CD4-positive, alpha-beta T cell treated with Interleukin-17A for 1 hour (primary cell): ENCODE measurements at regions not wholly inside any gene's neighbourhood (a gene's known extent, or its start where the extent isn't known, plus 50 kb on each side); places are given as distances from the start of the nearest gene placed in this dataset.
A peak's percentile ranks its signal among the peaks of the same experiment; 100 is the strongest.

ENCODE experiments used
- DNase-seq: peaks from one replicate; pipeline ENCODE4 v3.0.0-alpha.2; 2020

DNA sequence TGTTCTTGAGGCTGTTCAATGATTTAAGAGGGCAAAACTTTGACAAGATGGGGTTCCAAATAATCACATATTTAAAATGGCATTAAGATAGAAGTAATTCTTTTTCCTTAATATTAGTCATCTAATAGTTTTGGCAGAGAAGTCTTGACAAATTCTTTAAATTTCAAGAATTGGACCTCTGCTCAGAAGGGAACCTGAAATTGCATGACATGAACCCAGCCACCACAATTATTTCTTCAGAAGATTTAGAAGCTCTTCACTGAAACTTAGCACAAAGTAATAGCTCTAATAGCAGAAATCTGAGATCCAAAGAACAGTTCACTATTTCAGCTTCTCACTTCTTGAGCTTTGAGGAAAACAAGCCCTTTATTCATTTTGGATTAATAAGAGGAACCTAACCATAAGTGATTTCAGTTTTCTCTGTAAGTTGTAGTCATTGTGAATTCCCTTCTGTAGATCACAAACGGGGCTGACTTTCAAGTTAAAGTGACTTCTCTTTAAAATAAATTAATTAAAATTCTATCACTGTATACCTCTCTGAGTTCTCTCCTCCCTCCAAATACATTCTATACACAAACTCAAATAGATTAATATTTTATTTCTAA, 100.6 kb upstream of the ITGA4 start:
- no peak for DNase-seq

DNA sequence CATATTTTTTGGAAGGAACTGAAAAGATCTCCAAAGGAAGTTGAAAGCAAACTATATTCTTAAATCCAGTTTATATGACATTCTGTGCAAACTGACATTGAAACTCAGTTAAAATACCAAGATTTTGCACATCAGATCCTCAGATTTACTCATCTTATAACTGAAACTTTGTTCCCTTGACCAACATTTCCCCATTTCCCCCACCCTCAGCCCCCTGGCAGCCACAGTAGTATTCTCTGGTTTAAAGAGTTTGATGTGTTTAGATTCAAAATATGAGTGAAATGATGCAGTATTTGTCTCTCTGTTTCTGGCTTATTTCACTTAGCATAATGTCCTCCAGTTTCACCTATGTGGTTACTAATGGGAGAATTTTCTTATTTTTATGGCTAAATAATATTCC, 99.2 kb upstream of the ITGA4 start:
- no peak for DNase-seq

DNA sequence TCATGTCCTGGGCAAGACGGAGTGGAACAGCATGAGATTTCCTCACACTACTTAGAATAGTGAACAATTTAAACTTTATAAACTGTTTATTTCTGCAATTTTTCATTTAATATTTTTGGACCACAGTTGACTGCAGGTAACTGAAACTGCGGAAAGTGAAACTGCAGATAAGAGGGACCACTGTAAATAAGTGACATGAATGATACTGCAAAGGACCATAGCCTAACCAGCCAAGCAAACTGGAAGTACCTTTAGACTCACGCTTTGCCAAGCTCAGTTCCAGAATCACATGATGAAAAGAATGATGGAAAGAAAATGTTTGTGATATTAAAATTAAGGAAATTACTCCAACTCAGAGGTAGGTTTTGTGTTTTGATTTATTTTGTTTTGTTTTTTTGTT, 94.6 kb upstream of the ITGA4 start:
- no peak for DNase-seq

DNA sequence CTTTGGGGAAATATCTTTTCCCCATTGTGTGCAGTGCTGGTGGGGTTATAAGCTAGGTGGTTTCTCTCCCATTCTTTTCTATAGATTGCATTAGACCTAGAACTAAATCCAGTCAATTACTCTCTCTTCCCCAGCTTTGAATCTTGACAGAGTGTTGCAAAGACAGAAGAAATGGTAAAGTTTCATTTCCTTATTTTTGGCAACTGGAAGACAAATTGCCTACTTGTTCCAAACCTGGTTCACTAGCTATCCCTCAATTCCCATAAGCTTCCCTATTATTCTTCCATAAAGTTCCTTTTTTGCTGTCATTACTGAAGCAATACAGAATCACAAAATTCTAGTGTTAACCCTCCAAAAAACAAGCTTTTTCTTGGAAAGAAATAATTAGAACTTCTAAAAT, 94.0 kb upstream of the ITGA4 start:
- no peak for DNase-seq

DNA sequence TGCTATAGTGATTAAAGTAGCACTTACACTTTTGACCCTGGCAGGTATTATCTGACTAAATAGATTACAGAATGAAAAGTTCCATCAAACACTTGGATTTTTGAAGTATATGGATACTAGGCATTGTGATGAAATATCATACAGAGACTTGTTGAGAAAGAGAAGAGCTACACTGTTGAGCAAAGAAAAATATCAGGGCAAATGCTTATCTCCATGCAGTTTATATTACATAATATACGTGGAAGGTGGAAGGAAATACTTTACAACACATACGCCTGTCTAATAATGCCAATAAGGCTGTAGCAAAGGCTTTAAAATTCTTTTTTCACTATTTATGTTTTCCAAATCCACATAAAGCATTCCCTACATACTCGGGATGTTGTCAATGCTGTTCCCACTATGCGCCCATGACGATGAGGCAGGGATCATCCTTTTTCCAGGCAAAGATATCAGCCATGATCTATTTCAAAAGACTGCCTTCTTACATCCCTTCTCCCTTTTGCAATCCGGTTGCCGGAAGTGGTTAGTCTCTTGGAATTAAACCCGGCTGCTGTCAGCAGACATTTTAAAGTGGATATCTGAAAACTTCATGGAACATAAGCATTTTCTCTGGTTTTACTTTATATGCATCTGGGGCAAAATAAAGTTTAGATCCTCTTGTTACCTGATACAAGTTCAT, 92.6 kb upstream of the ITGA4 start:
- no peak for DNase-seq

DNA sequence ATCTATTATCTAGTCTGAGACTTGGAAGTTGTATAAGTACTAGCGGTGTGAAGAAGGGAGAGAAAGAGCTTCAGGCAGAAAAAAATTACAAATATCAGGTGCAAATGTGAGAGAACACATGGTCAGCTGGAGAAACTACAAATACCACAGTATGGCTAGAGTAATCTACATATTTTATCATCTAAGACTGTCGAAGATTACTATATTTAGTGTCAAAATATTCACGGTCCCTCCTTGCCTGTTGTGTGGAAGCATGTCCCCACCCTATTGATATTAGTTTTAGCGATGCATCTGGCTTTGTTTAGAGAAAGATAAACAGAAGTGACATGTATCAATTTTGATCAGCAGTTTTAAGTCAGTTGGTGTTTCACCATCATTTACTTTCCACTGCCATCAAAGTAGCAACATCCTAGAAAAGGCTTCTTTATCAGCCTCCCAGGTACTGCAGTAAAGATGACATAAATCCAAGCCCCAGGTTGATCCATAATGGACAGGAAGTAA, 90.5 kb upstream of the ITGA4 start:
- DNase-seq, result no peak

DNA sequence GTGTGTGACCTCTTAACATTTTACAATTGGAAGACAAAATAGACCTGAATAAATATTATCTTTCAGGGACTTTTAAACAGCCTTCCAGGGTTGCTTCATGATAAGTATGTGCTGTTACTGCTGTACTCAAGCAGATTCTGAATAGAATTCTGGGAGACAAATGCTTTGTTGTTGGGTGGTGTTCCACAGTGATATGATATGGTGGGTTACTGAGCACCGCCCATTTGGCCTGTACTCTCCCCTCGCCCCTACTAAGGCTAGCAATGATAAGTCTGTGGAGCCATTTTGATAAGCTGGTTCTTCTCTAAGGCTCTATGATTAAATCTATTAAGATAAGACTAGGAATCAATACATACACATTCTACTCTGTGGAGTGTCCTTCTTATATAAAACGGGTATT, 89.8 kb upstream of the ITGA4 start:
- no peak for DNase-seq

DNA sequence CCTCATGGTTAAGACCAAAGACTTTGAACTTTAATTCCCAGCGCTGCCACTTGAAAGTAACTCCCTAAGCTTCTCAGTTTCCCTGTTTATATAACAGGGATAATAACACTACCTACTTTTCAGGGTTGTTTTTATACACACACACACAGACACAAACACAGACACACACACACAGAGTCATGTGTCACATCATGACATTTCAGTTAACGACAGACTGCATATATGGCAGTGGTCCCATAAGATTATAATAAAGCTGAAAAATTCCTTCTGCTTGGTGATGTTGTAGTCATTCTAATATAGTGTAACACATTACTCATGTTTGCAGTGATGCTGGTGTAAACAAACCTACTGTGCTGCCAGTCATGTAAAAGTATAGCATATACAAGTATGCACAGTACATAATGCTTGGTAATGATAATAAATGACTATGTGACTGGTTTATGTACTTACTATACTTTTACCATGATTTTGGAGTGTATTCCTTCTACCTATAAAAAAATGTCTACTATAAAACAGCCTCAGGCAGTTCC, 89.2 kb upstream of the ITGA4 start:
- DNase-seq, result no peak

DNA sequence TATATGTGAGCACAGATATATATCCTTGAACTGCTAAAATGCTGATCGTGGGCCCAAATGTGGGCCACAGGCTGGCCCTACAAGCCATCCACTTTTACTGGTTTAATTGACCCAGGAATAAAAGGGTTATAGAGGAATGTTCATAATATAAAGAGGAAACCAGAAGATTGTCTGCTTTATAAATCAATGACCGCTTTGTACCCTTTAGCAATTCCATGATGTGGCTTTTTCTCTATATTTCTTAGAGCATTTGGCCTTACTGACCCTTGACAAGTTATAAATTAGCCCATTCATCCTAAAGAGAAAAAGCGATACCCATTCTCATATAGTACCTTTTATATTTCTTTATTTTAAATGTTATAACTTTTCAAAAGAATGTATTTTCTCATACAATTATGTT, 87.1 kb upstream of the ITGA4 start:
- no peak for DNase-seq

DNA sequence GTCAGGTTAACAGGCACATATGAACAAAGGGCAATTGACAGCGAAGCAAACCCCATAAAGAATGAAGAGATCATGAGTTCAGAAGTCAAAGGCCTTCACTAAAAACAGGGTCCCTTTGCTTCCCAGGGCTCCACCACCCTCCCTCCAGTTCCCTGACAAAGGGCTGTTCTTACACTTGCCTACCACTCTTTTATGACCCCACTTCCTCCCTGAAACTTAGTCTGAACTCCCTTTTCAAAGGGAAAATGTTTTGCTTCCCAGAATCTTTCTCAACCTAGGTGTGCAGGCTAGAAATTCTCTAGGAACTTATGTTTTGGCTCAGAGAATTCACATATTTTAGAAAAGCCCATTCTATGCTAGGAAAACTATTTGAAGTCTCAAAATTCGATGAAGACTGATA, 86.0 kb upstream of the ITGA4 start:
- no peak for DNase-seq

DNA sequence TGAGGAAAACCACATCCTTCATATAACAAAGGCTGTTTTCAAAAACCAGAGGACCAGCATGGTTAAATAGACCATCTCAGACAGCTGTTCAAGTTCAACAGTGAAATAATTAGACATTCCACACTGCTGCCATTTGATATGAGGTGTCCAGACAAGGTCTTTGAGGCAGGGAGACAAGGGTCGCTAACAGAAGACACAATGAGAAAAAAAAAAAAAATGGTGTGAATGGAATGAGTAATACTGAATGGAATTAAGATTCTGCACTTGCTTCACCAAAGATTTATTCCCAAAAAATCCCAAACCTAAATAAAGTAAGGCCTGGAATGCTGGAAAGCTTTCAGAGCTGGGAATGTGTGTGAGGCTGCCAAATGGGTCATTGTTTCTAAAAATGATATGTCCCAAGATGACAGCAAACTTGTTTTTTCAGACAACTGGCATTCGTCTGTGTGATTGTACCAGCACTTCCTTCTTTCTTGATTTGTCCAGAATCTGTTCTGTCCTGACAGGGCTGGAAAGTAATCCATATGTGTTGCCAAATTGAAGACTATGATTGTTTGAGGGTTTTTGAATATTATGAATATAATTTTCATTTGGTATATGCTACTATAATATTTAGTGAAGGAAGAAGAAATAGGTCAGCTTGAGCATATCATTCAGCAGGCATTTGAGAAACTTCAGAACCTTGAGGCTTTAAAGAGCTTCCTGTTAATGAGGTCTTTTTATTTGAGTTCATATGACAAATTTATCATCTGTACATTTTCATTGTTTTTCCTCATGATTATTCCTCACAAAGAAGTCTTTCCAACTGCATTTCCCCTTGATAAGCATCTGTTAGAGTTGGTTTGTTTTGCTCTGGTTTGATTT, 85.2 kb upstream of the ITGA4 start:
- no peak for DNase-seq

DNA sequence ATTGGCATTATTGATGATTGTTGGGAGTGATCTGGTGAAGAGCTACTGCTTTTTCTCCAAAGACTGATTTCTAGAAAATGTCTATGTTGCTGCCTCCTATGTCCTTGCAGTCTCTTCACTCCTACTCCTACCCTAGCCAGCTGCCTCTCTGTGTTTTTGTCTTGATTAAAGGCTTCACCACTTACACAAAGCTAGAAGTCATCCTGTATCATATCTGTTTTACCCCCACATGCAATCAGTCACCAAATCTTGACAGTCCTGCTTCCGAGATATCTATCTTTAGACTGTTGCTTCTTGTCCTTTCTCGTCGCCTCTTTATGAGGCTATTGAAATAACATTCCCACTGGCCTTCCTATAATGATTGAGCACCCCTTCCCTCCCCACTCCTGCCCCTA, 84.5 kb upstream of the ITGA4 start:
- no peak for DNase-seq

DNA sequence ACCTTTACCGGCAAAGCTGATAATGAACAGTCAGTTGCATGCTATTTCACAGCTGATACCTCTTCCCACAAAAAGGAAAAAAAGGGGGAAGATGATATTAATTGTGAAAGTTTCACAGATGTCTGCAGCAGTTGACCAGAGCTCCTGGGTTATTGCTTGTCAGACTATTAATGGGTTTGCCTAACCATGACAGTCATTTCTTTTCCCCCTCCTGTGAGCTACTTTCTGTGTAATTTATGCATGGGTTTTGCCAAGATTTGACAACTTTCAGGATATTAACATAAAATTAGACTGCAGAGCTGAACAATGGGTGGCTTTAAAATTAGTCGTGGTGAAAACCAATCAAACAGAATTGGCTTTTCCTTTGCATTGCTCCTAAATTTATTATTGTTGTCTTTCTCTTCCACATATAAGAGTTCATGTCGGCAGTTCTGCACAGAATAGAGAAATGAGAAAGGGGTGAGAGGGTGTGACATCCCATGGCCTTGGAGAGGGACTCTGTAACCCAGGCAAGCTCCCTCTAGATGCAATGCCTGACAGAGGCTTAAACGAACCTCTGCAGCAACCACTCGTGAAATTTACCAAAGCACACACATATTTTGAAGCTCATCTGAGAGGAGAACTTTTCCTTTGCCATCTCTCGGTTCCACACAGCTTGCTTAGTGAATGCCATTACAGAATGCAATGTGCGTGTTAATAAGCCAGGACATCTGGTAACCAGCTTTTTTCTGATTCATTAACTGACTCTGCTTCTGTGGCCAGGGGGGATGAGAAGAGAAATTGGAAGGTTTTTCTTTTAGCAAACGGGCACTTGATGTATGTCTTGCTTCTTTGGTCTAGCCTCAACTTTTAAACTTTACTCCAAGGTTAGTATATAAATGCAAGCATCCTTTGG, 82.2 kb upstream of the ITGA4 start:
- DNase-seq, result no peak

DNA sequence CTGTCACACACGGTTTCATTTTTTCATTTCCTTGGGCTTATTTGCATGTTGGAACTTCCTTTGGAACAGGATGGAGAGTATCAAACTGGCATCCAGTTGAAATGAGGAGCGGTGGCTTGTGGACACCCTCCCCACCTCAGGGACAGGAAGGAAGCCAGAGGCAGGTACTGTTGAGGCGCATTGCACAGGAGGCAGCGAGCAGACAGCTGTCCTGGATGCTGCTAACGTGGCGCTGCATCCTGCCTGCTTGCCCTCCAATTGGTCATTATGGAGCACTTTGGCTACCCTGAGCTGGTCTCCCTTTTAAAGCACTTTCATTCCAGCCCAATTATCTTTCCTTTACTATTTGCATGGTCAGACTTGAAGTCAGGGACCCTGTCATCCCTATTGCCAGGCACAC, 80.7 kb upstream of the ITGA4 start:
- no peak for DNase-seq

DNA sequence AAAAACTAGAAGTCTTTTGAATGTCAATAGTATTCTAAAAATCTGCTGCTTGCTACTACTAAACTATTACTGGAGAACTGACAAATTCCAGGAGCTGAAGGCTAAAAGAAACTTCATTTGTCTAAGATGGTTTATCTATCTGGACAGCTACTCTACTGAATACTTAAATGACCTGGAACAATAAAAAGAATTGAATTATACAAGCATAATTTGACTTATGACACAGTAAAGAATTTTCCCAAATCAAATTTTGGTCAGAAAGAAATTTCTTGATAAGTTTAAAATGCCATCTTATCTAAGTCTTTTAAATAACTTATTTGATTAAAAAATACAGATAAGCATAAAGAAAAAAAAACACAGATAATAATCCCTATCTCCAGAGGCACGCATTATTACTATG, 80.2 kb upstream of the ITGA4 start:
- no peak for DNase-seq

DNA sequence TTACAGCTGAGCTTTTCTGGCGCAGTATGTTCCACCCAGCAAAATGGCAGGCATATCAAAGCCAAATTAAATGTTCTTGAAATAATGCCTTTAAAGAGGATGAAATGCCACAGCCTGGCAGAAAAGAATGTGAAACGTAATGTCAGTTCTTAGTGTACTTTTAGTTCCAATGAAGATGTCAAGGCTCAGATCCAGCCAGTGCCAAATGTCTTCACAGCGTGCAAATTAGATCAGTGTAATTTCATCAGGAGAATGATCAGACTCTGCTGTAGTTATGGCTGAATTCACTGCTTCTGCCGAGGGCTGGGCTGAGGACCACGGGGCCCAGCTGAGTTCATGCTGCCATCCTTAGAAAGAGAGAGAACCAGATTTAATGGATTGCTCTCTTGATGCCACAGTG, 78.7 kb upstream of the ITGA4 start:
- DNase-seq, result no peak

DNA sequence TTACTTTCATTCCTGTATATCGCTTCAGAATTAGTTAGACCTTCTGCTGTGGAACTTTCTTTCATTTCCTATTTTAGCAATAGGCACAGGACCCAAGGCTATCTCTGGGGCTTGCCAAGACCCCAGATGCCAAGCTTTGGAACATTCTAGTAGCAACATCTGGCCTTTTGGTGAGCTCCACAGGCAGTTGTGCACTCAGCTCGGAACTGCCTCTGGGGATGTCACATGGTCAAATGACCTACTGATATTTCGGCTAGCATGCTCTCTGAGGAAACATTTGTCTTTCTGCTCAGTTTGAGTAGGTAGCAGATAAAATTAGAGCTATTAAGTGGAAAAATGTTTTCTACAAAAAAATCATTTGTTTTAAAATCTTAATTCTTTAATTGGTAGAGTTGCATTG, 76.6 kb upstream of the ITGA4 start:
- no peak for DNase-seq

DNA sequence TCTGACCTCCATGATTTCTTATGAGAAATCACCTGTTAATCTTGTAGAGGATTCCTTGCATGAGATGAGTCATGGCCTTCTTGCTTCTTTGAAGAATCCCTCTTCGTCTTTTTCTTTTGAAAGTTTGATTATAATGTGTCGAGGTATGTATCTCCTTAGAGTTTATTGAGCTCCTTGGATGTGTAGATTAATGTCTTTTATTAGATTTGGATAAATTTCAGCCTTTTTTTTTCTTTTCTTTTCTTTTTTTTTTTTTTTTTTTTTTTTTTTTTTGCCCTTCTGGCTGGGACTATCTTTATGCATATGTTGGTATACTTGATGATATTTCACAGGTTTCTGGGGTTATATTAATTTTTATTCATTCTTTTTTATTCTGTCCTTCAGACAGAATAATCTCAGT, 72.3 kb upstream of the ITGA4 start:
- DNase-seq, result no peak

DNA sequence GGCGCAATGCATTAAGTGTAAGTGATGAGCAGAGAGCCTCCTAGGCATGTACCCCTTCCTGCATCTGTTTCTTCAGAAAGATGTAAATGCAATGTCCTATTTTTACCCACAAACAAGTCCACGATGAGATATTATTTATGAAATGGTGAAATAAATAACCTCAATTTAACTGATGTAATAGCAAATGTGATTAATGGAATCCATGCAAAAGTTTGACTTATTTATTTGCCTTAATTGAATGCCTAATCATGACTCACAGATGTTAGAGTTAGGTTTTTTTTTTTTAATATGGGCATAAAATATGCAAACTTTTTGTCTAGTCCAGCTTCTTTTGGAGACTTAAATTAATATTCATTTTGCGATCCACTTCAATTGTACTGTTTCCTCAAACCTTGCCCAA, 67.7 kb upstream of the ITGA4 start:
- no peak for DNase-seq

DNA sequence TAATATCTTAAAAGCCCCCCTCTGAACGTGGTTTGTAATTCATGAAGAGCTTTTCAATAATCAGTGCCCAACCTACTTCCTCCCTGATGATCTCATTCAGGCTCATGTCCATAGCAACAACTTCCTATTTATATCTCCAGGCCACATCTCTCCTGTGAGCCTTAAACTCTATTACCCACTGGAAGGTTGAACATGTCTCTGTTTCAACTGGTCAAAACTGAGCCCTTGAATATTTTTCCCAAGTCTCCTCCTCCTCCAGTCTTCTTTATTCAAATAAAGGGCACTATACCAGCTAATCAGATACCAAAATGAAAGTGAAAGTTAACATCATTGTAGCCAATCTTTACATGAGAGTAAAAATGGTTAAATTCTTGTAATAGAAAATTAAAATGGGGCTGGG, 63.7 kb upstream of the ITGA4 start:
- peak; percentile 76 for DNase-seq

DNA sequence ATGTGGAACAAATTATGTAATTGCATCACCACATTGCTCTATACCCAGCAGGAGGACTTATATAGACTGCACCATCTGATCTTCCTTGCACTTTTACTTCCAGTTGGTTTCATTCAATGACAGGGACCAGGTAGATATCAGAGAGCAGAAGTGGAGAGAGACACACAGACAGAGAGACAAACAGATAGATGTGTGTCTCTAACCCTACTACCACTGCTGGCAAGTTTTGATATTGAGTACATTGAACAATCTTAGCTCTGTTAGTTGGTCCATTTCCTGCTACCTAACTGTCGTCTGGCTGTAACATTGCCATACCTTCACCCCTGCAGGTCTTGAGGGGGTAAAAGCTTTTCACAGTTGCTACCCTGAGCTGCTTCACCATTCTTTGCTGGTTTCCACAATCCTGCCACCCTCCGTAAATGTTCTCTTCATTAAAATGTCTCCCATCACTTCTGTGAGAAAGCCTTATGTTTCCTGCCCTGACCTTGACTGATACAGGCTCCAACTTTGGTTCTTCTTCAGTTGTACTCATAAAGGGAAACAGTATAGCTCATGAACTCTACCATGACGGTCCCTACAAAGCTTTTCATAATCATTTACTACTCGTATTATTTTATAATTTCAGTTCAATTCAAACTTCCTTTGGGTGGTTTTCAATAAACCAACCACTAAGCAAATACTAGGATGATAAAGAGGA, 62.3 kb upstream of the ITGA4 start:
- peak; percentile 52 for DNase-seq

DNA sequence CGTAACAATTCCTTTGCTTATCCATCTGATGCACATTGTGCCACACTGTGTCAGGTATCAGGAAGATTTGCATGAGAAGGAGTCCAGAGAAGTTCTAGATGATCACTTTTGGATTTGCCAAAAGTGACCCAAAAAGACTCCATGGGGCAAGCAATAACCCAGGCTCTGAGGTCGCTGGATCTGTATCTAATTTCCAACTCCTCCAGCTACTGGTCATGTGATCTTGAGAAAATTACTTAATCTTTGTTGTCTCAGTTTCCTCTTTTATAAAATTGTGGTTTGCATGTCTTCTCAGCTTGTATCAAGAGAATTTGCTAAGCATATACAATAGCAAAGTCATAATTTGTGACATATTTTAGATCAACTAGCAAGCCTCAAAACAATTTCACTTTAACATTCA, 61.3 kb upstream of the ITGA4 start:
- DNase-seq, result no peak
